ENCODE measurements at regions not wholly inside any gene's neighbourhood (a gene's known extent, or its start where the extent isn't known, plus 50 kb on each side); places are given as distances from the start of the nearest gene placed in this dataset.

GRCh38 chr12:127660961-127661360 lies 606.0 kb upstream of the TMEM132C start:
- TF ChIP-seq CTCF (IDR thresholded peaks at IDR 0.05) = no peak
- TF ChIP-seq ZFX (IDR thresholded peaks at IDR 0.05; ENCODE audit: borderline replicate concordance) = no peak
